Ascending aorta (tissue), 2 donors: ENCODE measurements at regions not wholly inside any gene's neighbourhood (a gene's known extent, or its start where the extent isn't known, plus 50 kb on each side); places are given as distances from the start of the nearest gene placed in this dataset.

Experiments used
- DNase-seq, 2 donors: peaks; one replicate each; pipeline ENCODE4 v3.0.0-alpha.2; 2019; ENCODE audit warnings: low spot score in 2 of 2
- H3K27ac ChIP-seq, 2 donors: fragments of 200-600 bp; sonication (generic); one replicate each; pipeline ENCODE4 v1.5.1; 2016 to 2017; ENCODE audit warnings: mild to moderate bottlenecking in 1 of 2
- H3K27me3 ChIP-seq: fragments of 200-600 bp; sonication (generic); one replicate; pipeline ENCODE4 v1.5.1; 2017
- H3K36me3 ChIP-seq, 2 donors: fragments of 200-600 bp; sonication (generic); one replicate each; pipeline ENCODE4 v1.5.1; 2016
- H3K4me1 ChIP-seq, 2 donors: fragments of 200-600 bp; sonication (generic); one replicate each; pipeline ENCODE4 v1.5.1; 2016 to 2017; ENCODE audit warnings: mild to moderate bottlenecking in 1 of 2
- H3K4me3 ChIP-seq, 2 donors: fragments of 200-600 bp; sonication (generic); one replicate each; pipeline ENCODE4 v1.5.1; 2016 to 2017; ENCODE audit warnings: mild to moderate bottlenecking in 1 of 2
- H3K9me3 ChIP-seq, 2 donors: fragments of 200-600 bp; sonication (generic); one replicate each; pipeline ENCODE4 v1.5.1; 2016
- intact Hi-C: fragments of 100-400 bp; cut with DNase I; formaldehyde crosslinking; loops from one replicate; pipeline ENCODE4 v1.15.1; 2023
- TF ChIP-seq, protein P1 (sequence below), 3 experiments: fragments of 200-600 bp in 2 of 3; fragments of 450-650 bp in 1 of 3; sonication (generic) in 2 of 3; IDR thresholded peaks; one replicate each; pipeline ENCODE4 v1.5.1; 2016 to 2019; ENCODE audit warnings: antibody characterized with exemption in 3 of 3, mild to moderate bottlenecking in 1 of 3, moderate library complexity in 1 of 3

DNA sequence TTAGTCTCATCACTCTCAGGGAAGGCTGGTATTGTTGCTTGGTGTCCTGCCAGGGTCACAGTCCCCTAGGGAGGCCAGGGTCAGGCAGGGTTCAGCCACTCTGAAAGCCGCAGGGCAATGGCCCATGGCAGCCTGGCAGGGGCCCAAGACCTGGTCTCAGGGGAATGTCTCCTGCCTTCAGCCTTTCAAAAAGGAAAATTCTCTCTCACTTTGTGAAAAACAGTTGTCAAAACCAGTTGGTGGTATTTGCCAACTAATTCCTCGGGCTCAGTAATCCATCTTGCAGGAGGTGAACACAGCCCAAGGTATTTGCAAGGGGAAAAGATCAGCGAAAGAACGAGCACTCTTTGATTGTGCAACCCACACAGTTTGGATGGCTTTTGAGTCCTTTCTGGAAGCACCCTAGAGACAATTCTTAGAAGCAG is 101.5 kb downstream of the JCAD start:
- Histone ChIP-seq H3K27ac (peak overlapping the region; percentile 60 to 75), H3K36me3 (no peaks in the 10 kb centered on the region), H3K4me3 (no peak overlapping the region), H3K9me3 (no peaks in the 10 kb centered on the region), H3K27me3 (no peaks in the 10 kb centered on the region), H3K4me1 (peaks cover 3 to 32% of the 10 kb centered on the region in 2 donors)
- intact Hi-C loops = no loop called here
- TF ChIP-seq, protein P1, sequence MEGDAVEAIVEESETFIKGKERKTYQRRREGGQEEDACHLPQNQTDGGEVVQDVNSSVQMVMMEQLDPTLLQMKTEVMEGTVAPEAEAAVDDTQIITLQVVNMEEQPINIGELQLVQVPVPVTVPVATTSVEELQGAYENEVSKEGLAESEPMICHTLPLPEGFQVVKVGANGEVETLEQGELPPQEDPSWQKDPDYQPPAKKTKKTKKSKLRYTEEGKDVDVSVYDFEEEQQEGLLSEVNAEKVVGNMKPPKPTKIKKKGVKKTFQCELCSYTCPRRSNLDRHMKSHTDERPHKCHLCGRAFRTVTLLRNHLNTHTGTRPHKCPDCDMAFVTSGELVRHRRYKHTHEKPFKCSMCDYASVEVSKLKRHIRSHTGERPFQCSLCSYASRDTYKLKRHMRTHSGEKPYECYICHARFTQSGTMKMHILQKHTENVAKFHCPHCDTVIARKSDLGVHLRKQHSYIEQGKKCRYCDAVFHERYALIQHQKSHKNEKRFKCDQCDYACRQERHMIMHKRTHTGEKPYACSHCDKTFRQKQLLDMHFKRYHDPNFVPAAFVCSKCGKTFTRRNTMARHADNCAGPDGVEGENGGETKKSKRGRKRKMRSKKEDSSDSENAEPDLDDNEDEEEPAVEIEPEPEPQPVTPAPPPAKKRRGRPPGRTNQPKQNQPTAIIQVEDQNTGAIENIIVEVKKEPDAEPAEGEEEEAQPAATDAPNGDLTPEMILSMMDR (IDR thresholded peaks at IDR 0.05) = no peak
- DNase-seq = peak in 1 of 2 donors; percentile 93

DNA sequence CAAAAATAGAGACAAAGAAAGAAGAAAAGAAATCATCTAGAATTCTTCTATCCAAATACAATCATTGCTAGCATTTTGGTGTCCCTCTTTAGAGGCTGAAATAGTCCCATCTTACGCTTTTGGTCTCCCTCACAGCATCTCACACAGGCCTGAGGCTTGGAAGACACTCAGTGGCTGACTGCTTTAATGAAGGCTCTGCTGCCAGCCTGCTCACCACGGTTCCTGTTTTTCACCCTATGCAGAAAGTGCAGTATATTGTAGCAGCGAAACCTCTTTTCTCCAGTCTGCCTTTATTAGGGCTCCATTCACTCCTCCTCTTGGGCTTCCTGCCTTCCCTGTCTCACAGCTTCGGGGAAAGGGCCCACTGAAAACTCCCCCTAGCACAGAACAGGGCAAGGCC is 102.2 kb downstream of the JCAD start:
- Histone ChIP-seq H3K27me3 (no peaks in the 10 kb centered on the region), H3K36me3 (no peaks in the 10 kb centered on the region), H3K4me1 (peaks cover 3 to 32% of the 10 kb centered on the region in 2 donors), H3K9me3 (no peaks in the 10 kb centered on the region), H3K27ac (peak overlapping the region; percentile 60 to 75), H3K4me3 (no peak overlapping the region)
- TF ChIP-seq, protein P1 (IDR thresholded peaks at IDR 0.05) = no peak
- intact Hi-C loops = no loop called here
- DNase-seq = peak in 1 of 2 donors; percentile 54

DNA sequence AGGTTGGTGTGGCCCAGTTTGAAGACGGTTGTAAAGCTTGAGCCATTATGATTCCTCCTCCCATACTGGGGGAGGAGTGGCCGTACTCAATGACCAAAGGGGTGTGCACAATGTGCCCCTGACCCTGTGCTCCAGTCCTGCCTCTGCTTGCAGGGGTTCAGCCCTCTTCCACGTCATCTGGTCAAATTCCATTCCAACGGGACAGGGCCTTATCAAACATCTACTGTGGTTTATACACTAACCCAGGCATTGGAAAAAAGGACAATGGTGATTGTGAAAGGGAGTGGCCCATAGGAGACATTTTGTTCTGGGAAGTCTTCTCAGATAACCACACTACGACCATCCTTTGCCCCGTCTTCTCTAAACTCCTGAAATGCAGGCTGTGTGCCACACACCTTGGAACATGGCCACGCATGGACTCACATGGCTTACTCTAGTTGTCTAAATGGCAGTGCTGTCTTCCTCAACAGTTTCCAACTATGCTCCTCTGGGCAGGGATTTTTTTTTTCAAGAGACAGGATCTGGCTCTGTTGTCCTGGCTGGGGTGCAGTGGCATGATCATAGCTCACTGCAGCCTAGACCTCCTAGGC is 103.0 kb downstream of the JCAD start:
- peak in 1 of 2 donors; percentile 43 for DNase-seq
- Histone ChIP-seq H3K9me3 (no peaks in the 10 kb centered on the region), H3K27me3 (no peaks in the 10 kb centered on the region), H3K36me3 (no peaks in the 10 kb centered on the region), H3K27ac (no peak overlapping the region), H3K4me3 (no peak overlapping the region), H3K4me1 (peaks cover 3 to 32% of the 10 kb centered on the region in 2 donors)
- intact Hi-C loops = no loop called here
- TF ChIP-seq, protein P1 (IDR thresholded peaks at IDR 0.05) = no peak

DNA sequence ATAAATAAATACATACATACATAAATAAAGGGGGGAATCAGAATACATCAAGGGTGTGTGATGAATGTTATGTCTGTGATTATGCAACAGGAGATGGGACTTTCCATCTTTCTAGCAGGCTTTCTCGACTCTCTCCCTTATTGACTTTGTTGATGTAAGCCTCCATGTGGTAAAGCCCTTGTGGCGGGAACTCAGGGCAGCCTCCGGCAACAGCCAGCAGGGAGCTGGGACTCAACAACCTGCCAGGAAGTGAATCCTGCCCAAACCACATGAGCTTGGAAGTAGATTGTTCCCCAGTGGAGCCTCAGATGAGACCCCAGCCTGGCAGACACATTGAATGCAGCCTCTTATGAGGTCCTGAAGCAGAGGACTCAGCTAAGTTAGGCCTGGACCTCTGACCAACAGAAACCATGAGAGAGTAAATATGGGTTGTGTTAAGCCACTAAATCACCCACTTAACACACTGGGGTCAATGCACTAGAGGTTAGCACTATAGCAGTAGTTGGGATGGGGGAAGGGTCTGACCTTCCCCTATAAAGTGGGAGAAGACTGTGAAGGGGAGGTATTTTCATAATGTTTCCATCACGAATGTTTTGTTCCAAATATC is 104.0 kb downstream of the JCAD start:
- H3K9me3 ChIP-seq = no peaks in the 10 kb centered on the region
- TF ChIP-seq, protein P1 (IDR thresholded peaks at IDR 0.05) = no peak
- no peaks in the 10 kb centered on the region for H3K27me3 ChIP-seq
- H3K27ac ChIP-seq = no peak overlapping the region
- DNase-seq = peak in 1 of 2 donors; percentile 42
- H3K4me3 ChIP-seq = no peak overlapping the region
- H3K4me1 ChIP-seq = peaks cover 3 to 33% of the 10 kb centered on the region in 2 donors
- no peaks in the 10 kb centered on the region for H3K36me3 ChIP-seq
- intact Hi-C loops = no loop called here

DNA sequence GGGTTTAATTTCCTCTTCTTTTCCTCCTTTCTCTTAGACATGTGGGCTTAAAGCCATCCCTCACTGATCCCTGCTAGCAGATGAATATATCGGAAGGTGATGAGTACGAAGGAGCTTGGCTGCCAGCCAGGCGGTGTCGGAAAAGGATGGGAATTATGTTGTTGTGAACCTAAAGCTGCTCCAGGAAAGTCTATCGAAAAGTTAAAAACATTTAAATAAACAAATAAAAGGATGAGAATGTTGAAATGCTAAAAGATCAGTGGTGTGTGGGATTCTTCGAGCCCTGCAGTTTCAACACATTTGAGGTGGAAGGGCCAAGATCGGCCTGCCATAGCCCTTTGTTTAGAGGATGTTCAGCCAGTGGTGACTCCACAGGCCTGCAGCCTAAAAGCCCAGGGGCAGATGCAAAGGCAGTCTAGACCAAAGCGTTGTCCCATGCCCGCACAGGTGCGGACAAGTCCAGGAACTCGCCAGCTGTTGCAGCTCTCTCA is 107.9 kb downstream of the JCAD start:
- TF ChIP-seq, protein P1 (IDR thresholded peaks at IDR 0.05) = no peak
- Histone ChIP-seq H3K4me1 (peaks cover 13 to 33% of the 10 kb centered on the region in 2 donors), H3K36me3 (no peaks in the 10 kb centered on the region), H3K9me3 (no peaks in the 10 kb centered on the region), H3K27ac (peak overlapping the region; percentile 85 to 90), H3K4me3 (no peak overlapping the region), H3K27me3 (no peaks in the 10 kb centered on the region)
- peak in 1 of 2 donors; percentile 64 for DNase-seq
- intact Hi-C loops = no loop called here
